ENCODE measurements at regions not wholly inside any gene's neighbourhood (a gene's known extent, or its start where the extent isn't known, plus 50 kb on each side); places are given as distances from the start of the nearest gene placed in this dataset.

DNA sequence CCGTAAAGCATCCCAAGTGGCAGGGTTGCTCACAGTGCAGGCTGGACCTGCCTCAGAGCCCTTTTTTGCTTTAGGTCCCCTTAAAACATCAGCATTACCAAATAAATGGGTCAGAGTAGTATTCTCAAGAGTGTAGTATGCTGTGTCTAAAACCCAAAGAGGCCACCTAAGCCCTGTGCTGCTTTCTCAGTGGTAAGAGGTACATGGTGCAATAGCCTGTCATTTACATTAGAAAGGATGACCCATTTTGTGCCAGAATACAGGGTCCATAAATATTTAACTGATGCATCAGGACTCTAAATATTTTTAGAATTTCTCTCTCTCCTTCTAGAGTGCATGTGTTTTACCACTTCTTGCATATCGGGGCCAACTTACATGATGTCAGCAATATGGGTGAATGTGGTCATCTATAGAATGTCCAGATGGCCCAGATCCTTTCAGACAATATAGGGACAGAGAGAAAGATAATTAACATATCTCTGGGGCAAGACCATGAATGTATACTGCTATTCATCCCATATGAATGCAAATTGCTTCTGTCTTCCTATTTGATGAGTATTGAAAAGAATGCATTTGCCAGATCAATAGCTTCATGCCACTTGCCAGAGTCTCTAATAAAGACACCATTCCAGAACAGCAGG lies 329.2 kb downstream of the PMP22 start:
- DNase-seq (ENCODE audit: low spot score) (no peak), FAIRE-seq (no peak), ATAC-seq (no peak)
- H3K36me3 ChIP-seq (replicated peaks in 1 of 2; ENCODE audit: control insufficient read depth in 1 of 2, insufficient read depth in 2 of 2, low read length in 2 of 2): no peaks in the 10 kb centered on the region
- H3K4me2 ChIP-seq (ENCODE audit: low read depth, low read length): no peak overlapping the region
- no peak overlapping the region for H2AFZ ChIP-seq (ENCODE audit: low read length)
- H3K9me3 ChIP-seq (ENCODE audit: low read length): no peaks in the 10 kb centered on the region
- BruUV-seq (replicated peaks): no TSS peak
- no peak overlapping the region for H3K9ac ChIP-seq (ENCODE audit: insufficient read depth, low read depth, low read length)
- H3K27me3 ChIP-seq (ENCODE audit: control insufficient read depth in 1 of 2, insufficient read depth in 2 of 2, low read length in 2 of 2): no peaks in the 10 kb centered on the region
- no peak overlapping the region for H3K27ac ChIP-seq (ENCODE audit: extremely low read length, insufficient read depth, low read length)
- H3K4me1 ChIP-seq (ENCODE audit: insufficient read depth, low read length): no peaks in the 10 kb centered on the region
- no peaks in the 10 kb centered on the region for H3K79me2 ChIP-seq (ENCODE audit: insufficient read depth, low read length)
- intact Hi-C loops (cut with micrococcal nuclease; ENCODE audit: unreplicated experiment): no loop called here
- H4K20me1 ChIP-seq (ENCODE audit: insufficient read depth, low read length): no peaks in the 10 kb centered on the region
- TF ChIP-seq RAD51 (IDR thresholded peaks at IDR 0.05; ENCODE audit: borderline replicate concordance): no peak
- TF ChIP-seq ZNF430 (CRISPR knock-in tag; IDR thresholded peaks at IDR 0.05): no peak
- TF ChIP-seq ZNF510 (CRISPR knock-in tag; IDR thresholded peaks at IDR 0.05; ENCODE audit: low read depth): no peak
- TF ChIP-seq ESRRA (CRISPR knock-in tag; IDR thresholded peaks at IDR 0.05; ENCODE audit: low read depth): no peak
- TF ChIP-seq ZNF556 (CRISPR knock-in tag; IDR thresholded peaks at IDR 0.05; ENCODE audit: borderline replicate concordance): no peak
- POLR2A ChIA-PET: no interaction called here
- no peak overlapping the region for H3K4me3 ChIP-seq (replicated peaks in 1 of 3; ENCODE audit: insufficient read depth in 1 of 3, low read depth in 2 of 3, low read length in 3 of 3)
- CTCF ChIA-PET (ENCODE audit: low intra/inter-chr PET ratio, low total read pairs): no interaction called here
- 37% methylated on average over 2 of the region's 2 CpGs for WGBS (ENCODE audit: low lambda C conversion rate)
- in situ Hi-C loops (cut with HindIII; ENCODE audit: extremely low pct_ligation_motif_present, low pct_unique_long_range_greater_than_20kb): loop anchor here (25.0 kb wide), 1 partner anchor 674 kb away; no protein-coding TSS in a partner anchor

DNA sequence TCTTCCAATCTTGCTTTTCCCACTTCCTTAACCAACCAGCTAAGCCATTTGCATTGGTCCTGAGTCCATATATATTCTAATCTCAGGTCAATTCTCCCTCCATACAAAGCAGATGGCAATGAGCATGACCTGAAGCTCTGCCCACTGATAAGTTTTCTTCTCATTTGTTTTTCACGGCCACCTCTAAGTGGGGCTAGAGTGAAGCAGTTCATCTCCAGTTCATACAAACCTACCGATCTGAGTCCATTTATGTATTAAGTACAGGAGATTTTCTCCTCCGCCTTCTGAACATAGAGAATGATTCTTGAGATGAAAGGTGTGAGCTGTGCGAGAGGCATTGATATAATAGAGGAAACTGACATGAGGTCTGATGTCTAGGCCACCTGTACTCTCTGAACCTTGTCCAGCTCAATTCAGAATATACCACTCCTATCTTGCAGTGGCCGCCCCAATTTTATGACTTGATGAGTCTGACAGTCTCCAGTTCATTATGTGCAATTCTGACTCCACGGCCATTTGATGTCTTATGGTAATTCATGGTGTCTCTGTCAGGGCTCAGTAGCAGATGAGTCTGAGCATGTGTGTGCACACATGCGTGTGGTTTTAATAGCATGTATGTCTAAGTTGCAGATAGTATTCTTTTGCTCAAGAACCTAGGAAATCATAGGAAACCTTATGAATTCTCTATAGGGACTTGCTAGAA lies 329.8 kb downstream of the PMP22 start:
- 39% methylated on average over 7 of the region's 7 CpGs for WGBS (ENCODE audit: low lambda C conversion rate)
- intact Hi-C loops (cut with micrococcal nuclease; ENCODE audit: unreplicated experiment) (no loop called here), in situ Hi-C loops (cut with HindIII; ENCODE audit: extremely low pct_ligation_motif_present, low pct_unique_long_range_greater_than_20kb) (loop anchor here (25.0 kb wide), 1 partner anchor 673 kb away; no protein-coding TSS in a partner anchor)
- no peak for FAIRE-seq
- no peak for TF ChIP-seq MYNN (CRISPR knock-in tag; IDR thresholded peaks at IDR 0.05; ENCODE audit: low read depth)
- no peak for TF ChIP-seq SSRP1 (CRISPR knock-in tag; IDR thresholded peaks at IDR 0.05)
- TF ChIP-seq, protein P1, sequence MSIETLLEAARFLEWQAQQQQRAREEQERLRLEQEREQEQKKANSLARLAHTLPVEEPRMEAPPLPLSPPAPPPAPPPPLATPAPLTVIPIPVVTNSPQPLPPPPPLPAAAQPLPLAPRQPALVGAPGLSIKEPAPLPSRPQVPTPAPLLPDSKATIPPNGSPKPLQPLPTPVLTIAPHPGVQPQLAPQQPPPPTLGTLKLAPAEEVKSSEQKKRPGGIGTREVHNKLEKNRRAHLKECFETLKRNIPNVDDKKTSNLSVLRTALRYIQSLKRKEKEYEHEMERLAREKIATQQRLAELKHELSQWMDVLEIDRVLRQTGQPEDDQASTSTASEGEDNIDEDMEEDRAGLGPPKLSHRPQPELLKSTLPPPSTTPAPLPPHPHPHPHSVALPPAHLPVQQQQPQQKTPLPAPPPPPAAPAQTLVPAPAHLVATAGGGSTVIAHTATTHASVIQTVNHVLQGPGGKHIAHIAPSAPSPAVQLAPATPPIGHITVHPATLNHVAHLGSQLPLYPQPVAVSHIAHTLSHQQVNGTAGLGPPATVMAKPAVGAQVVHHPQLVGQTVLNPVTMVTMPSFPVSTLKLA (IDR thresholded peaks at IDR 0.05): 0 out of 2 replicates have a peak, but pooled peaks have one; percentile 3
- H3K4me3 ChIP-seq (replicated peaks in 1 of 3; ENCODE audit: insufficient read depth in 1 of 3, low read depth in 2 of 3, low read length in 3 of 3): no peak overlapping the region
- no peaks in the 10 kb centered on the region for H3K36me3 ChIP-seq (replicated peaks in 1 of 2; ENCODE audit: control insufficient read depth in 1 of 2, insufficient read depth in 2 of 2, low read length in 2 of 2)
- H3K9me3 ChIP-seq (ENCODE audit: low read length): no peaks in the 10 kb centered on the region
- no peaks in the 10 kb centered on the region for H4K20me1 ChIP-seq (ENCODE audit: insufficient read depth, low read length)
- no peak overlapping the region for H2AFZ ChIP-seq (ENCODE audit: low read length)
- DNase-seq (ENCODE audit: low spot score): no peak
- no peak overlapping the region for H3K4me2 ChIP-seq (ENCODE audit: low read depth, low read length)
- CTCF ChIA-PET (ENCODE audit: low intra/inter-chr PET ratio, low total read pairs): no interaction called here
- BruUV-seq (replicated peaks): no TSS peak
- H3K27me3 ChIP-seq (ENCODE audit: control insufficient read depth in 1 of 2, insufficient read depth in 2 of 2, low read length in 2 of 2): no peaks in the 10 kb centered on the region
- no peaks in the 10 kb centered on the region for H3K4me1 ChIP-seq (ENCODE audit: insufficient read depth, low read length)
- no peak overlapping the region for H3K9ac ChIP-seq (ENCODE audit: insufficient read depth, low read depth, low read length)
- ATAC-seq: no peak
- H3K79me2 ChIP-seq (ENCODE audit: insufficient read depth, low read length): no peaks in the 10 kb centered on the region
- POLR2A ChIA-PET: no interaction called here
- no peak overlapping the region for H3K27ac ChIP-seq (ENCODE audit: extremely low read length, insufficient read depth, low read length)

Measured in HepG2 (cell line).